ENCODE measurements at regions not wholly inside any gene's neighbourhood (a gene's known extent, or its start where the extent isn't known, plus 50 kb on each side); places are given as distances from the start of the nearest gene placed in this dataset.

GRCh38 chr12:72203764-72204335 lies 68.3 kb upstream of the TRHDE start:
- 77 to 88% (median 82%) methylated on average over 5 of the region's 5 CpGs for WGBS, 5 donors
- no peak overlapping the region for H3K27ac ChIP-seq
- intact Hi-C loops (cut with DNase I; ENCODE audit: low total_unique reads) = no loop called here

DNA sequence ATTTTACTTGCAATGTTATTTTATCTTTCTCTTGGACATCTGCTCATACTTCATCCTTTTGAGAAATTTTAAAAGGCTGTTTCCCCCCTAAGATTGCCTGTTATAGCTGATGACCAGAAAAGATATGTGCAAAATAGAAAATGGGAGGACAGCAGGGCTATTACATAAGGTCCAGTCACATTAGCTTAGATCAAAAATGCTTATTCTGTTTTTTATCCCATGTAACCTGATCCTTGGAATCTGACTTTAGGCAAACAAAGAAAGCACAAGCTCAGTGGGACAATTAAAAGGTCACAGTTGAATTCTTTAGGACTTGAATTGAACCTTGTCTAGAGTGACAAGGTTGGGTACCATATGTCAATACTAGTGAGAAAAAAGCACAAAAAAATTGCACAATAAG lies 65.1 kb upstream of the TRHDE start:
- no peak for TF ChIP-seq POLR2AphosphoS5 (IDR thresholded peaks at IDR 0.05)
- TF ChIP-seq POLR2A (IDR thresholded peaks at IDR 0.05) = no peak
- TF ChIP-seq, protein P1, sequence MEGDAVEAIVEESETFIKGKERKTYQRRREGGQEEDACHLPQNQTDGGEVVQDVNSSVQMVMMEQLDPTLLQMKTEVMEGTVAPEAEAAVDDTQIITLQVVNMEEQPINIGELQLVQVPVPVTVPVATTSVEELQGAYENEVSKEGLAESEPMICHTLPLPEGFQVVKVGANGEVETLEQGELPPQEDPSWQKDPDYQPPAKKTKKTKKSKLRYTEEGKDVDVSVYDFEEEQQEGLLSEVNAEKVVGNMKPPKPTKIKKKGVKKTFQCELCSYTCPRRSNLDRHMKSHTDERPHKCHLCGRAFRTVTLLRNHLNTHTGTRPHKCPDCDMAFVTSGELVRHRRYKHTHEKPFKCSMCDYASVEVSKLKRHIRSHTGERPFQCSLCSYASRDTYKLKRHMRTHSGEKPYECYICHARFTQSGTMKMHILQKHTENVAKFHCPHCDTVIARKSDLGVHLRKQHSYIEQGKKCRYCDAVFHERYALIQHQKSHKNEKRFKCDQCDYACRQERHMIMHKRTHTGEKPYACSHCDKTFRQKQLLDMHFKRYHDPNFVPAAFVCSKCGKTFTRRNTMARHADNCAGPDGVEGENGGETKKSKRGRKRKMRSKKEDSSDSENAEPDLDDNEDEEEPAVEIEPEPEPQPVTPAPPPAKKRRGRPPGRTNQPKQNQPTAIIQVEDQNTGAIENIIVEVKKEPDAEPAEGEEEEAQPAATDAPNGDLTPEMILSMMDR (IDR thresholded peaks at IDR 0.05 in 8 of 11, conservative IDR thresholded peaks at IDR 0.05 in 3 of 11) = no peak
- no peak overlapping the region for H3K27ac ChIP-seq
- intact Hi-C loops (cut with DNase I; ENCODE audit: low total_unique reads) = no loop called here
- no peaks in the 10 kb centered on the region for H3K4me1 ChIP-seq
- no peak overlapping the region for H3K4me3 ChIP-seq
- no peaks in the 10 kb centered on the region for H3K27me3 ChIP-seq (replicated peaks in 1 of 7)
- no peaks in the 10 kb centered on the region for H3K36me3 ChIP-seq
- no peaks in the 10 kb centered on the region for H3K9me3 ChIP-seq
- DNase-seq = no peak

More at GRCh38 chr12:72203764-72204335, 68.3 kb upstream of the TRHDE start:
- no peaks in the 10 kb centered on the region for H3K9me3 ChIP-seq
- no peaks in the 10 kb centered on the region for H3K36me3 ChIP-seq
- no peaks in the 10 kb centered on the region for H3K4me1 ChIP-seq
- no peak overlapping the region for H3K4me3 ChIP-seq
- no peak for DNase-seq
- no peaks in the 10 kb centered on the region for H3K27me3 ChIP-seq (replicated peaks in 1 of 7)
- no peak for TF ChIP-seq POLR2A (IDR thresholded peaks at IDR 0.05)
- TF ChIP-seq POLR2AphosphoS5 (IDR thresholded peaks at IDR 0.05) = no peak
- TF ChIP-seq, protein P1 (IDR thresholded peaks at IDR 0.05 in 8 of 11, conservative IDR thresholded peaks at IDR 0.05 in 3 of 11) = no peak

GRCh38 chr12:72207486-72208409 lies 64.4 kb upstream of the TRHDE start:
- H3K27ac ChIP-seq = no peak overlapping the region
- no peak overlapping the region for H3K4me3 ChIP-seq
- H3K36me3 ChIP-seq = no peaks in the 10 kb centered on the region
- DNase-seq = no peak
- intact Hi-C loops (cut with DNase I; ENCODE audit: low total_unique reads) = no loop called here
- WGBS, 5 donors = 82 to 90% (median 85%) methylated on average over 7 of the region's 7 CpGs
- H3K9me3 ChIP-seq = no peaks in the 10 kb centered on the region
- no peak for TF ChIP-seq POLR2A (IDR thresholded peaks at IDR 0.05)
- TF ChIP-seq POLR2AphosphoS5 (IDR thresholded peaks at IDR 0.05) = no peak
- TF ChIP-seq, protein P1 (IDR thresholded peaks at IDR 0.05 in 8 of 11, conservative IDR thresholded peaks at IDR 0.05 in 3 of 11) = no peak
- H3K27me3 ChIP-seq (replicated peaks in 1 of 7) = no peaks in the 10 kb centered on the region
- no peaks in the 10 kb centered on the region for H3K4me1 ChIP-seq

DNA sequence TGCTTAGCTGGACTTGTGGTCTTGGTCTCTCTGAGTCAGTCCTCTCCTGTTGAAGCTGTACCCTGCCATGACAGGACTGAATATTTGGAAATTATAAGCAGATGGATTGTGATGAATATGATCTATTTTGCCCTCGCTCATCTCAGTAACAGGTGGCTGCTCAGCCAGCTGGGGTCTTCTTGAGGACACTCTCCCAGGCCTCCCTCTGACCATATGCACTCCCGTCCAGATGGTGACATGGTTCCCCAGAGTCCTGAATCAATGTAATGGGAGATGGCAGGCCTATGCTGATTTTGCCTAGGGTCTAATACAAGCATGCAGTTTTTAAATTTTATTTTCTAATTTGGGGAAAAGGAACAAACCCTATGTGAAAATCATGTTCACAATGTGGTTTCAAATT lies 63.1 kb upstream of the TRHDE start:
- WGBS, 5 donors = 68 to 88% (median 81%) methylated on average over 2 of the region's 2 CpGs
- no peaks in the 10 kb centered on the region for H3K27me3 ChIP-seq (replicated peaks in 1 of 7)
- no peak overlapping the region for H3K27ac ChIP-seq
- H3K4me3 ChIP-seq = no peak overlapping the region
- H3K36me3 ChIP-seq = no peaks in the 10 kb centered on the region
- H3K4me1 ChIP-seq = no peaks in the 10 kb centered on the region
- DNase-seq = no peak
- no peak for TF ChIP-seq POLR2AphosphoS5 (IDR thresholded peaks at IDR 0.05)
- no peak for TF ChIP-seq POLR2A (IDR thresholded peaks at IDR 0.05)
- TF ChIP-seq, protein P1 (IDR thresholded peaks at IDR 0.05 in 8 of 11, conservative IDR thresholded peaks at IDR 0.05 in 3 of 11) = no peak
- intact Hi-C loops (cut with DNase I; ENCODE audit: low total_unique reads) = no loop called here
- no peaks in the 10 kb centered on the region for H3K9me3 ChIP-seq

Measured in spleen (tissue), 11 donors.